GM10266 (cell line): ENCODE measurements at regions not wholly inside any gene's neighbourhood (a gene's known extent, or its start where the extent isn't known, plus 50 kb on each side); places are given as distances from the start of the nearest gene placed in this dataset.

Experiments
- DNase-seq: peaks from one replicate; pipeline ENCODE4 v3.0.0; 2012; ENCODE audit errors: extremely low spot score
- TF ChIP-seq, protein P1 (sequence below): IDR thresholded peaks from 2 replicates; pipeline ENCODE4 v1.5.1; 2012; ENCODE audit warnings: mild to moderate bottlenecking, low read depth; ENCODE audit not compliant: control insufficient read depth, insufficient read depth; ENCODE audit errors: missing control alignments

DNA sequence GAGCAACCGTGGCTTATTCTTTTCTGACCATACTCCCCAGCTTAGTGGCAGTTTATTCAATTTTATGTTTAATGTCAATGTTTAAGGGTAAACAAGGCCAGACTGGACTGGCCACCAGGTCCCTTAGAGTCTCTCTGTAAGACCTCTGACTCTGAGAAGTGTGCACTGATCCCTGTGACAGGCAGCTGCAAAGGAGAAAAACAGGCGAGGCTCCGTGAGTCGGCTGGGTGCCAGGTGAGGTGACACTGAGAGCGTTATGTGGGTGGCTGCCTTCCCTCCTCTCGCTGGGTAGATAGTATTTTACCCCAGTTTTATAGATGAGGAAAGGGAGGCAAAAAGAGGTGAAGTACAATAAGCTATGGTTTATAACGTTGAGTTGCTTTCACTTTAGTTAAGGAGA lies 139.4 kb upstream of the HDAC4 start:
- no peak for DNase-seq
- TF ChIP-seq, protein P1, sequence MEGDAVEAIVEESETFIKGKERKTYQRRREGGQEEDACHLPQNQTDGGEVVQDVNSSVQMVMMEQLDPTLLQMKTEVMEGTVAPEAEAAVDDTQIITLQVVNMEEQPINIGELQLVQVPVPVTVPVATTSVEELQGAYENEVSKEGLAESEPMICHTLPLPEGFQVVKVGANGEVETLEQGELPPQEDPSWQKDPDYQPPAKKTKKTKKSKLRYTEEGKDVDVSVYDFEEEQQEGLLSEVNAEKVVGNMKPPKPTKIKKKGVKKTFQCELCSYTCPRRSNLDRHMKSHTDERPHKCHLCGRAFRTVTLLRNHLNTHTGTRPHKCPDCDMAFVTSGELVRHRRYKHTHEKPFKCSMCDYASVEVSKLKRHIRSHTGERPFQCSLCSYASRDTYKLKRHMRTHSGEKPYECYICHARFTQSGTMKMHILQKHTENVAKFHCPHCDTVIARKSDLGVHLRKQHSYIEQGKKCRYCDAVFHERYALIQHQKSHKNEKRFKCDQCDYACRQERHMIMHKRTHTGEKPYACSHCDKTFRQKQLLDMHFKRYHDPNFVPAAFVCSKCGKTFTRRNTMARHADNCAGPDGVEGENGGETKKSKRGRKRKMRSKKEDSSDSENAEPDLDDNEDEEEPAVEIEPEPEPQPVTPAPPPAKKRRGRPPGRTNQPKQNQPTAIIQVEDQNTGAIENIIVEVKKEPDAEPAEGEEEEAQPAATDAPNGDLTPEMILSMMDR: no peak

DNA sequence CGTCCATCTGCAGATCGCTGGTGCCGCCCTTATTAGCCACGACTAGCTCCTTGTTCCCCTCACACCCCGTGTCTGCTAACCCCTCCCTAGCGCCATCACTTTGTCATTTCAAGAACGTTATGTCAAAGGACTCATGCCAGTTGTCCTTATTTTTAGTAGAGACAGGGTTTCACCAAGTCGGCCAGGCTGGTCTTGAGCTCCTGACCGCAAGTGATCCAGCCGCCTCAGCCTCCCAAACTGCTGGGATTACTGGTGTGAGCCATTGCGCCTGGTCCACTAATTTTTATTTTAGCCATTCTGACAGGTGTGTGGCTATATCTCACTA lies 138.9 kb upstream of the HDAC4 start:
- DNase-seq: no peak
- TF ChIP-seq, protein P1: no peak

DNA sequence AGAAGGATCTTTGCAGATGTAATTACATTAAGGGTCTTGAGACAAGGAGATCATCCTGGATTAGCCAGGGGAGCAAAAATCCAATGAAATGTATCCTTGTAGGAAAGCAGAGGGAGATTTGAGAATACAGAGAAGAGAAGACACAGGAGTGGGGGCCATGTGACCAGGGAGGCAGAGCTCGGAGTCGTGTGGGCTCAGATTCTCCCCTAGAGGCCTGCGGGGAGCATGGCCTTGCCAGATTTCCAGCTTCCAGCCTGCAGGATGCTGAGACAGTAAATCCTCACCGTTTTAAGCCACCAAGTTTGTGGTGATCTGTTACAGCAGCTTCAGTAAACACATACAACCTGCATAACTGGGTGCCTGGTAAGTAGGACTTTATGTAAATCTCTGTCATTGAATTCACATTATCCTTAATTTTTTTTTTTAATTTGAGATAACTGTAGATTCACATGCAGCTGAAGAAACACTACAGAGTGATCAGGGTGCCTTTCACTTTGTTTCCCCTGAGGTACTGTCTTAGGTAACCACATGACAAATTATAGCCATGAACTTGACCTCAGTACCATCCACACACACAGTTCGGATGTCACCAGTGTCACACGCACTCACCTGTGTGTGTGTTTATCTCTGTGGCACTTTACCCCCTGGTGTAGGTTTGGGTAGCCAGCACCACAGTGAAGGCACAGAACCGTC lies 138.4 kb upstream of the HDAC4 start:
- DNase-seq: no peak
- TF ChIP-seq, protein P1: no peak

DNA sequence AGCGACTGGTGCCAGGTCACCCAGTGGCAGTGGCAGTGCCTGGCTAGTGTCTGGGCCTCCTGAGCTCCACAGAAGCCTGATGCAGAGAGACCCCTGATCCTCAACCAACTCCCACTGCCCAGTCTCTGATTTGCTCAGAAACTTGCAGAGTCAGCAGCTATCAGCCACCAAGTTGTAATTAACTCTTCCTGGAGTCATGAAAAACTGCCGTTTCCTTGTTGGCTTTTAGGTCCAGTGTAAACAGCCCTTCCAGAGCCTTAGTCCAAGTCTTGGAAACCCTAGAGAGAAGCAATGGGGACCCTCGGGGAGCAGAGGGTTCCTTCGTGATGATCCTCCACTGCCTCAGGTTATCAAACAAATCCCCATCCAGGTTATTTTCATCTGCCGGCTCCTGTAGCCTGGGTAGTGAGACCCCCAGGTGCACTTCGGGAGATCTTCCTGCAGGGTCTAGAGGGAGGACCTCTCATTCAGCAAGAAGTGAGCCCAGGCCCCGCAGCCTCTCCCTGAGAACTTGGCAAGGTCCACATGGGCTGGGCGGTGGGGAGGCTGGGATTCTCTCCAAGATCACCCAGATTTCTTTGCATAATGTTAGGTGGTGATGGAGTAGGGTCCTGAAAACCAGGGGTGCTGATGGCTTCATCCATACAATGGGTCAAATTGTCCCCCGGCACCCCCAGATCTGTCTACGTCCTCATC lies 137.7 kb upstream of the HDAC4 start:
- no peak for DNase-seq
- TF ChIP-seq, protein P1: no peak

DNA sequence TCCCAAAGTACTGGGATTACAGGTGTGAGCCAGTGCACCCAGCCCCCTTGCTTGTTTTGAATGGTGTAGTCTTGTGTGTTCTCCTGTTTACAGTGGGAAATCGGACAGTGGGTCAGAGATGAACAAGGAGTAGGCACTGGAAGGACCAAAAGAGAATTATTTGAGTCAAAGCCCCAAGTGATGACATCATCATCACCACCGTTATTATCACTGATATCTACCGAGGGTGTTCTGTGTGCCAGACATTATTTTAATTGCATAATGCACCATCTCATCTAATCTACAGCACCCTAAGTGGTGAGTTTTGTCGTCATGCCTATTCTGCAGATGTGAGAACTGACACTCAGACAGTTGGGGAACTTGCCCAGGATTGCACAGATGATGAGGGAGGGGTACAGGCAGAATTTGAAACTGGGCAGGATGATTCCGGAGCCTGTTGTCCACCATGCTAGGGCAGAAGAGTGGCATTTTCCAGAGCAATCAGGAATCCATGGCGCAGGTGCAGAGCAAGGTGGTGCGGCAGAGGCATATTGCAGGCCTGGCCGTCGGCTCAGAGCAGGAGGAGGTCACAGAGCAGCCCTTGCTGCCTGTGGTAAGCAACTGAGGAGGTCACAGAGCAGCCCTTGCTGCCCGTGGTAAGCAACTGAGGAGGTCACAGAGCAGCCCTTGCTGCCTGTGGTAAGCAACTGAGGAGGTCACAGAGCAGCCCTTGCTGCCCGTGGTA lies 137.0 kb upstream of the HDAC4 start:
- TF ChIP-seq, protein P1: no peak
- no peak for DNase-seq

DNA sequence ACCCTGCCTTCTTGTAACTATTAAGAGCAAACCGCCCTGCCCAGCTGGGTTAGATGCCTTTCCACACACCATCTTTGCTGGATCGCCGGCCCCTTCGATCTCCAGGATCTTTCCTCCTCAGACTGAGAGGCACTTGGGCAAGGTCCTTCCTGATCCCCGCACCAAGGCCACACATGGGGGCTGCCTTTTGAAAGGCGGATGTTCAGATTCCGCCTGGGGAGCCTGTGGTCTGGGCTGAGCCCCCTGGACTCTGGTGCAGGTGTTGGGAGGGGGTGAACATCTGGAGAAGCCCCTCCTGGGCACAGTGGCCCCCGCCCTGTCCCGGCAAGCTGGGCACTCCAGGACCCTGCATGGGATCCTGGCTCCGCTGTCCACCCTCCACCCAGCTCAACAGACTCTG lies 135.4 kb upstream of the HDAC4 start:
- no peak for DNase-seq
- TF ChIP-seq, protein P1: no peak
